IPS DF 4.7 (cell line): ENCODE measurements at regions not wholly inside any gene's neighbourhood (a gene's known extent, or its start where the extent isn't known, plus 50 kb on each side); places are given as distances from the start of the nearest gene placed in this dataset.
"Not testable (repeated sequence)": the region's sequence is repeated elsewhere in the genome, so short reads cannot be mapped to it uniquely, and the experiment has no call there.

Source experiments
- DNase-seq: peaks from one replicate; pipeline ENCODE4 v3.0.0-alpha.2; 2013; ENCODE audit warnings: low spot score; ENCODE audit errors: extremely low read depth

DNA sequence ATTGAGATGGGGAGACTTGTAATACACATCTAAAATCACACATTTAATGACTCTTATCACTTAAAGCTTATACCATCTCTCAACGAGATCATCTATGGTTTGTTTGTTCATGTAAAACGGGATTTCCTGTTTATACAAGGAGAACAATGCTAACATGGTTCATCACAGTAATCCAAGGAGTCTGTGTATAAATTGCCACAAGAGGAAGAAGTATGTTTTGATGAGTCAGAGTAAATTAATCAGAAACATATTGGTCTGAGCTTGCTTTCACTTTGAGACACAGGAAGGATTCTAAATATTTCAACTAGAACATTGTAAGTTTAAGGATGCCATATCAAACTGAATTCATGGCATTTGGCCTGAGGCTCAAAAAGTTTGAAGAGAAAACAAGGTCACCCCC lies 594.1 kb downstream of the GLUD2 start:
- no peak for DNase-seq

DNA sequence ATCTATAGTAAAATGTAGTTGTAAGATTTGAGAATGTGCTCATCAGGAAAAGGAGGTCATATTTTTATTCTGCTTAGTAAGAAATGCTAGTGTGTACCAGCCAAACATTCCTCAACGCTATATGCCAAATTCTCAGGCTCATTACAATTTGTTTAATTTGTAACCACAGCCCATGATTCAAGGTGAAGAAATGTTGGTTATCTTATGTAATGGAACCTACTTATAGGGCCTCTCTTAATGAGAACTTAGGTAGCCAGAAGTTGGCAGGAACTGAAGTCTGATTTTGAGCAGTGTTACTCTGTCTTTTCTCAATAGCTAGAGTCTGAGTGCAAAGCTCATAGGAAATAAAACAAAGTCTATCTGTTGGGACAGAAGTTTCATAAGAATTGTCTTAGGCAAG lies 595.0 kb downstream of the GLUD2 start:
- DNase-seq: no peak

DNA sequence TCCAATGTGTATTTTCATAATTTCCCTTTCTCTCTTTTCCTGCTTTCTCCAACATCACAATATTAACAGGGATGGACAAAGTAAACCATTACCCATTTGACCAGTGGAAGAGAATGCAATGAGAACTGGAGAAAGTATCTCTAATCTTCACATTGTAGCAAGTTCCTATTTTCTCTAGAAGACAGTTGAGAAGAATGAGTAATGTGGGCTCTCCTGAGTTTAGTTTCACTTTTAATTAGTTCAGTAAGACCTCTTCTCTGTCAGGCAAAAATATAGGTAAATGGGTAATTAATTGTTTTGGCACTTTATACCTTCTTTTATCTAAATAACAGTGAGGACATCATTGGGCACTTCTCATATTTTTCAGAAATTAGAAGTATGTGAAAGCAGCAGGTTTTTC lies 602.0 kb downstream of the GLUD2 start:
- no peak for DNase-seq

DNA sequence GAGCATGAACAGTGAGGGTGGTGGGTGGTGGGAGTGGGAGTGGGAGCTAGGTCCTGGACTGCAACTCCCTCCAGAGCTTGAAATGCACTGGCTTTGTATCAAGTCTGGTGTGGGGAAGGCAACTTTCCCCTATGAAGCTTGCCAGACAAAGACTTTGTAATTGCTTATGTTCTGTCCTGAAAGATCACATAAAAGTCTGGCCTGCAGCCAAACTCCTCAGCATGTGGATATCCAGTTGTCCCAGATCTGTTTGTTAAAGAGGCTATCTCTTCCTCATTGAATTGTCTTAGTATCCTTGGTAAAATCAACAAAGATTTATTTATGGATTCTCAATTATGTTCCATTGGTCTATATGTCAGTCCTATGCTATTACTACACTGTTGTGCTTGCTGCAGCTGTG lies 607.9 kb downstream of the GLUD2 start:
- no peak for DNase-seq

DNA sequence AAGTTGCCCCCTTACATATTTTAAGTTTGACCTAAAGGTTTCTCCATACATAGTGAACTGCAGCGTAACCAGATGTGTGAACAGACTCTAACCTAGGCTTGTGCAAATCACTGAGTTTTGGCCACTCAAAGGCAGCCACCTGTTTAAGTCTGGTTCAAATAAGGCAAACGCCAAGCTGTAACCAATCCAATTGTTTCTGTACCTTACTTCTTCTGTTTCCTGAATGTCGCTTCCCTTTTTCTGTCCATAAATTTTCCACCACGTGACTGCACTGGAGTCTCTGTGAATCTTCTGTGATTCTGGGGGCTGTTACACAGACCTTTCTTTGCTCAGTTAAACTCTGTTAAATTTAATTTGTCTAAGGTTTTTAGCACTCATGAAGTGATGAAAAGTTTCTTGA lies 618.8 kb downstream of the GLUD2 start:
- DNase-seq: no peak

DNA sequence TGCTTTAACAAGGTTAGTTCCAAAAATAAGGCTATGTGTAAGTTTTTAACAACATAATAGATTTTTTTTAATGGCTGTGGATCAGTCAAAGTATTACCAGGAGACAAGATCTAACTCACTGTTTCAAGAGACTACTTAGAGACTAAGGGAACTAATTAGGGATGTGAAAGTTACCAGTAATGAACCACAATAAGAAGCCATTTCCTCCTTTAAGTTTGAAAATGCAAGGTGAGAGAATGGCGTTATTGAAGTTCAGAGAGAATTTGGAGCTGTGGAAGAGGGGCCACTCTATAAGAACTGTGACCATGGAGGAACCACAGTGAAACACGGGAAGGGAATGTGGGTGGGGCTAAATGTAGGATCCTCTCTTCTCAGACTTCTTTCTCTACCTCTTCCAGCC lies 624.2 kb downstream of the GLUD2 start:
- DNase-seq: no peak

DNA sequence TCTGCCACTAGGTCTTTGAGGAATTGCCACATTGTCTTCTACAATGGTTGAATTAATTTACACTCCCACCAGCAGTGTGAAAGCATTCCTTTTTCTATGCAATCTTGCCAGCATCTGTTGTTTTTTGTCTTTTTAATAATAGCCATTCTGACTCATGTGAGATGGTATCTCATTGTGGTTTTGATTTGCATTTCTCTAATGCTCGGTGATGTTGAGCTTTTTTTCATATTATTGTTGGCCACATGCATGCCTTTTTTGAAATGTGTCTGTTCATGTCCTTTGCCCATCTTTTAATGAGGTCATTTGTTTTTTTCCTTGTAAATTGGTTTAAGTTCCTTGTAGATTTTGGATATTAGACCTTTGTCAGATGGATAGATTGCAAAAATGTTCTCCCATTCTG lies 661.8 kb downstream of the GLUD2 start:
- DNase-seq: not testable (repeated sequence)

DNA sequence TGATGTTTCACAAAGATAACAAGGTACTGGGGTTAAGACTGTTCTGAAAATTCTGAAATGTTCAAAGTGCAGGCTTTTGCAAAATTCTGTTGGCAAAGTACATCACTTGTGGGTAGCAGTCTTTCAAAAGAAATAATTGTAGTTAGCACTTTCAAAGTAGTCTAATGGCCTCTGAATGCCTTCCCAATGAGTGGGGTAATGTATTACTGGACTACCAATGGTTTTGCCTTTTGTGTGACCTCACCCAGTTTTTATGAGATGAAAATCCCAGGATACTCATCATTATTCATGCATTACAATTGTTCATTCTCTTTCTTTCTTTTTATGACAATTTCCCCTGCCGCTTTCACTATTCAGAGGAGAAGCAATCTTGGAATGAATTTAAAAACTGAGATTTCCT lies 686.1 kb downstream of the GLUD2 start:
- no peak for DNase-seq

DNA sequence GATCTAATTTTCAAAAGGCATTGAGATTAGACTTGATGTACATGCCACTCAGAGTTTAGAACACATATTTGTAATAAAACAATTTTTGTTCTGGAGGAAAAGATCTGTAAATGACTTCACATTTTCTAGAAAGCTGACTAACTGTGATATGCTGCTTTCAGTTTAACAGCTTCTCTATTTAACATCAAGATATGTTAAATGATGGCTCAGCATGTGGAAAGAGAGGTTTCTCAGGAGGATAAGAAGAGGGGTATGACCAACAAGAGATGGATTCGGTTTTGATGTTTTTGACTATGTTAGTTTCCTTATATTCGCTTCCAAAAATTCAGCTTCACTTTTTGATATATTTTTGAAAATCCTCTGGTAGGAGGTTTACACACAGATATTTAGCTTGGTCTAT lies 698.7 kb downstream of the GLUD2 start:
- no peak for DNase-seq

DNA sequence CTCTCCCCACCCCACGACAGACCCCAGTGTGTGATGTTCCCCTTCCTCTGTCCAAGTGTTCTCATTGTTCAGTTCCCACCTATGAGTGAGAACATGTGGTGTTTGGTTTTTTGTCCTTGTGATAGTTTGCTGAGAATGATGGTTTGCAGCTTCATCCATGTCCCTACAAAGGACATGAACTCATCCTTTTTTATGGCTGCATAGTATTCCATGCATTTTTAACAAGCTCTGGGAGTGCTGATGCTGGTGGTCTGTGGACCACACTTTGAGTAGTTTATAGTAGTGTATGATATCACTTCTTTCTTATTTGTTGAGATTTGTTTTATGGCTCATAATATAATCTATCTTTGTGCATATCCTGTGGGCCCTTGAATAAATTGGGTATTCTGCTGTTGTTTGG lies 706.2 kb downstream of the GLUD2 start:
- DNase-seq: not testable (repeated sequence)

DNA sequence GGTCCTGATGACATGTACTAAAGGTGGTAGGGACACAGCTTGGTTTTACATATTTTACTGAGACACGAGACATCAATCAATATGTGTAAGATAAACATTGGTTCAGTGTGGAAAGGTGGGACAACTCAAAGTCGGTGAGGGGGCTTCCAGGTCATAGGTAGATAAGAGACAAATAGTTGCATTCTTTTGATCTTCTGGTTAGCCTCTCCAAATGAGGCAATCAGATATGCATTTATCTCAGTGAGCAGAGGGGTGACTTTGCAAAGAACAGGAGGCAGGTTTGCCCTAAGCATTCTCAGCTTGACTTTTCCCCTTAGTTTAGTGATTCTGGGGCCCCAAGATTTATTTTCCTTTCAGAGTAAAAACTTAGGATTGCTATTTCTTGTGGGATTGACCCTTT lies 706.9 kb downstream of the GLUD2 start:
- no peak for DNase-seq

DNA sequence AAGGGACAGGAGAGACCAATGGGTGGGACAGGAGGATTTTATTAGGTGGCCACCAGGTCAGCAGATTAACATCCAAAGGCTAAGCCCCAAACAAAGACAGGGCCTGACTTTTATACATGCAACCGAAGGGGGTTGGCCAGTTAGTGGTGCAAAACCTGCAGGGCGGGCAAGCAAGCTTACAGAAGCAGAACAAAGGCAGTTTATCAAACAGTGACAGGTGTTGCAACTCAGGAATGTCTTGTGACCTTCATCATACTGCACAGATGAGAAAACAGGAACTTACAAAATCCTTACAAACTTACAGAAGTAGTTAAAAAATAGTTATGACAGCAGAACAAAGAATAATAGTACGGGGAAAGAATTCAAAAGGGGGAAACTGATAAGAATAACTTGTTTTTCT lies 708.1 kb downstream of the GLUD2 start:
- DNase-seq: no peak

DNA sequence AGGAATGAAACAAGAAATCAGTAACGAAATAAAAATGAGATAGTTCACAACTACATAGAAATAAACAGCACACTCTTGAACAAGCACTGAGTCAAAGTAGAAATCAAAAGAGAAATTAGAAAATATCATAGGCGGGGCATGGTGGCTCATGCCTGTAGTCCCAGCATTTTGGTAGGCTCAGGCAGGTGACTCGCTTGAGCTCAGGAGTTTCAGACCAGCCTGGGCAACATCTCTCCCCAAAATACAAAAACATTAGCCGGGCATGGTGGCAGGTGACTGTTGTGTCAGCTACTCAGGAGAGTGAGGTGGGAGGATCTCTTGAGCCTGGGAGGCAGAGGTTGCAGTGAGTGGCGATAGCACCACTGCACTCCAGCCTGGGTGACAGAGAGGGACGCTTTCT lies 714.4 kb downstream of the GLUD2 start:
- DNase-seq: no peak

DNA sequence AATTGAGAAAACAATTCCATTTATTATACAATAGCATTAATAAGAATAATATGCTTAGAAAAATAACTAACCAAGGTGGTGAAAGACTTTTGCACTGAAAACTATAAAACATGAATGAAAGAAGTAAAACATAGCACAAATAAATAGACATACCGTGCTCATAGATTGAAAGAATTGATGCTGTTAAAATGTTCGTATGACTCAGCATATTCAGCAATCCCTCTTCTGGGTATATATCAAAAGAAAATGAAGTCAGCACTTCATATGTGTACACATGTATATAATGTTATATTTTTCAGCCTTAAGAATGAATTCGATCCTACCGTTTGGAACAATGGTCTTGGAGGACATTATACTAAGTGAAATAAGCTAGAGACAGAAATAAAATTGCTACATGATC lies 716.3 kb downstream of the GLUD2 start:
- DNase-seq: no peak

DNA sequence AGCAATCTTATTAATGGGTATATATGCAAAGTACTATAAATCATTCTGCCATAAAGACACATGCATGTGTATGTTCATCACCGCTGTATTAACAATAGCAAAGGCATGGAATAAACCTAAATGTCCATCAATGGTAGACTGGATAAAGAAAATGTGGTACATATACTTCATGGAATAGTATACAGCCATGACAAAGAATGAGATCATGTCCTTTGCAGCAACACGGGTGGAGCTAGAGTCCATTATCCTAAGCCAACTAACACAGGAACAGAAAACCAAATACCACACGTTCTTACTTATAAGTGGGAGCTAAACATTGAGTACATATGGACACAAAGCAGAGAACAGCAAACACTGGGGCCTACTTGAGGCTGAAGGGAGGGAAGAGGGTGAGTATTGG lies 720.8 kb downstream of the GLUD2 start:
- not testable (repeated sequence) for DNase-seq

DNA sequence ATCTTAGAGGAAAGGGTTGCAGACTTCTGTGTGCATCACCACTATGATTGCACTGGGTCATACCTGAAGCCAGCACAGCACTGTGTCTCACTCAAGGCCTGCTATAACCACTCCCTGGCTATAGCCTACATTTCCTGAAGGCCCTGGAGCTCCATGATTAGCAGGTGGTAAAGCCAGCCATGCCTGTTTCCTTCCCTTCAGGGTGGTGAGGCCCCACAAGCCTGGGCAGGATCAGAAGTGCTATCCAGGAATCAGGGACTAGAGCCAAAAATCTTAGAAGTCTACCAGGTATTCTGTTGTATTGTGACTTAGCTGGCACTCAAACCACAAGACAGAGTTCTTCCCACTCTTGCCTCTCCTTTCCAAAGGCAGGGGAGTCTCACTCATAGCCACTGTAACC lies 734.6 kb downstream of the GLUD2 start:
- DNase-seq: no peak

DNA sequence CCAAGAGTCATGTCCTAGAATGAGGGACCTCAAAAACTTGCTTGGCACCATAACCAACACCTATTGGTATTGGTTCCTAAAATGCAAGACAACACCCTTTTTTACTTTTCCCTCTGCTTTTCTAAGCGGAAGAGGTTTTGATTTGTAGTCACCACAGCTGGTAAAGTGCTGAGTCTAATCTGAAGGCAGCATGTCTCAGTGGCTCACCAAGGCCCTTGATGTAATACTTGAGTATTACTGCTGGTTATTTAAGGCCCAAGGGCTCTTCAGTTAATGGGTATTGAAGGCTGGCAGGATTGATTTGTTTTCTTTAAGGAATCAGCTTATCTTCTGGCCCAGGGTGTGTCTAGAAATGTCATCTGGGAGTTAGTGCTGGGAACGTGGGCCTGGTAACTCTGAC lies 735.1 kb downstream of the GLUD2 start:
- no peak for DNase-seq

DNA sequence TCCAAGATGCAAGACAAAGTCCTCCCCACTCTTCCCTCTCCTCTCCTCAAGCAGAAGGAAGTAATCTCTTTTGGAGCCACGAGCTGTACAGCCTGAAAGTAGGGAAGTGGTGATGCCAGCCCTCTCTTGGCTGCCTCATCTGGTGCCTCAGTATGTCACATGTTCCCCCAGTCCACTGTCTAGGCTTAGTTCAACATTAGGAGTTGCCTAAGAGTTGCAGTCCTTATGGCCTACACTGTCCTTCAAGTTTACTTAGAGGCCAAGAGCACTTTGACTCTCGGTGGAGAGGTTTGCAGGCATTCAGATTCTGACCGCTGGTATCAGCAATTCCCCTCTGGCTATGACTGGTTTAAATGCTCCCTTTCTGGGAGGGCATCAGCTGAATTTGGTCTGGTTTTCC lies 735.6 kb downstream of the GLUD2 start:
- DNase-seq: no peak

DNA sequence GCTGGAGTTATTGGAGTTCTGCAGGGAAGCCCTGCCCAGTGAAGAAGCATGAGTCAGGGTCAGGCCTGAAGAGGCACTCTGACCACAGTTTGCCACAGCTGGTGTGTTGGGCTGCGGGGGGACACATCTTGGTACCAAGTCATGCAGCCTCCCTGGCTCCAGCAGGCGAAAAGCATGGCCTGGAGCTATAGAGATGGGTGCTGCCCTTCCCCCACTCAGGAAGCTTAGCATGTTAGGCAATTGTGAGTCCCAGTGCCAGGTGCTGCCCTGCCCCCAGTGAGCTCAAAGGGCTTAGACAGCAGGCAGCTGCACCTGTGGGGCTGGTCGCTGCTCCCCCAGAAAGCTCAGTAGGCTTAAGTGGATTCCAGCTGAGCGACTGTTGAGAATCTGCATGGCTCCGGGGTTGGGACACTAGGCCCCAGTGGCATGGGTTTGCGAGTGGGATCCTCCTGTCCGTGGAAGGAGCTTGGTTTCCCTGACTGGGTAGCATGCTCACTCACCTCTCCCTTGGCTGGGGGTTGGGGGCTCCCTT lies 755.5 kb downstream of the GLUD2 start:
- DNase-seq: no peak

DNA sequence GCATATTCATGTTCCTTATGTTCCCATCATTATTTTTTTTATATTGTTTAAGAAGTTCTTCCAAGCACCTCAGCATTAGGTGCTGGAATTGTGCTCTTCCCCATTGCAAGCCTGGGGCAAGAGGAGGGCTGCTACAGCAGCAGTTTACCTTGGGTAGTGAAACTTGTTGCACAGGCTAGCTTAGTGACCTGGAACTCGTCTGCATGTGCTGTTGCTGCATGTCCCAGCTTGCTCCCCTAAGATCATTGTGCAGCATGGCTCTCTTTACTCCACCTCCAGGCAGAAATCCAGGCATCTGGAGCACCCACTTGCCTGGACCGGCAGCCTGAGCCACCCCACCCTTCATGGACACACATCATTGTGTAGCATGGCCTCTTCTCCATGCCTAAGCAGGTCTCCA lies 776.0 kb downstream of the GLUD2 start:
- DNase-seq: no peak

DNA sequence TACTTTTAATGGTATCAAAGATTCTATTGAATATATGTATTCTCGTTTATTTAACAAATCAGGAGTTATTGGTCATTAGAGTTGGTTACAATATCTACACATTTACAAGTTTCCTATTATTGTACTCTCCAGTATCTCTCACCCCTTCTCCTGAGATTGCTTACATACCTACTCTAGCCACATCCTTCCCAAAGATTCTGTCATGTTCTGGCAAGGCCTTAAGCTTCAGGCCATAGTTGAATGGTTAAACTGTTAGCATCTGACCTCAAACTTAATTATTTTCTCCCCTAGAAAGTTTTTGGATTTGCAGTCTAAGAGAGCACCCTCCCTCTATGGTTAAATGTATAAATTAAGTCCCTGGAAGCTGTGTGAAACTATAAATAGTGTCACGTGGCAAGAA lies 784.2 kb downstream of the GLUD2 start:
- no peak for DNase-seq

DNA sequence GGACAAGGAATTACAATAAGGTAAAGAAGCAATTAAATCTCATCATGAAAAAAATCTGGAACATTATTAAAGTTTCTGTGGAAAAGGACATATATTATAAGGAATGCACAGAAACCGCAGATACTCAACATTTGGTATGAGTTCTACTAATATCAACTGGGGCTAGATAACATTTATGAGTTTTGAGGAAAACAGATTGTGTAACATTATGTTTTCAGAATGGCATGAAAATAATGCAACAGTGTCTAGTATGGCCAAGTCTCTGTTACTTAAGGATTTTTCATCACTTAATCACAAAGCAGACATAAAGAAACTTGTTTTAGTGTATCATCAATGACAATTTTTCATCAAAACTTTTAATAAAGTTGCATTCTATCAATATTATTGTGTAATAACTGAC lies 785.0 kb downstream of the GLUD2 start:
- DNase-seq: no peak

DNA sequence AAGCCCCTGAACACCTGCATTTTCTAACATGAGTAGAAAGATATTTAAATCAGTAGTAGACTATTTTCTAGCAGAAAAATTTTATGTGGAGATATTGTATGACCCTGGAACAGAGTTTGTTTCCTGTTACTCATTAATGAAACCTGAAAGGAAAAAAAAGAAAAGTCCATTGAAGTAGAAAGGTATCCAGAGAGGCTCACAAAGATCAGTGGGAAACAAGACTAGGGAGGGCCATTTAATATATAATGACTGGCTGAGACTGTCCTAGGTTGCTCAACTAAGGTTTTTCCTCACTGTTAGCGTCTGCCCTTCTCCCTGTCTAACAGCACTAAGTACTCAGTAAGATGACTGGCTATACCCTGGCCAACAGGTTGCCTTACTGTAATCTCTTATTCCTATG lies 788.6 kb downstream of the GLUD2 start:
- no peak for DNase-seq

DNA sequence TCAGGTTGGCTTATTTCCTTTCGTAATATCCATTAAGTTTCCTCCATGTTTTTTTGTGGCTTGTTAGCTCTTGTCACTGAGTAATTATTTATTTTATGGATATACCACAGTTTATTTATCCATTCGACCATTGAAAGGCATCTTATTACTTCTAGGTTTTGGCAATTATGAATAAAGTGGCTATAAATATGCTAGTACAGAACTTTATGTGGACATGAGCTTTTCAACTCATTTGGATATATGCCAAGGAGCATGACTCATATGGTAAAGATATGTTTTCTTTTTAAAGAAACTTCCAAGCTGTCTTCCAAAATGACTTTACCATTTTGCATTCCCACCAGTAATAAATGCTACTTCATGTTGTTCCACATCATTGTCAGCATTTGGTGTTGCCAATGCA lies 803.6 kb downstream of the GLUD2 start:
- DNase-seq: no peak
